PC-9 (cell line): ENCODE measurements at regions not wholly inside any gene's neighbourhood (a gene's known extent, or its start where the extent isn't known, plus 50 kb on each side); places are given as distances from the start of the nearest gene placed in this dataset.
A peak's percentile ranks its signal among the peaks of the same experiment; 100 is the strongest.
"Not testable (repeated sequence)": the region's sequence is repeated elsewhere in the genome, so short reads cannot be mapped to it uniquely, and the experiment has no call there.

Experiments
- BruUV-seq: library from RNA; stranded (reverse); fragments of 400-500 nt; replicated peaks from 2 replicates; lab custom pipeline; 2021; lab: Mats Ljungman, UMichigan
- CTCF ChIA-PET: fragments of 300-600 bp; sonication (Branson Sonifier 250); formaldehyde crosslinking; loops from one replicate; lab custom pipeline; 2022; ENCODE audit warnings: antibody characterized with exemption; lab: Charles Lee
- POLR2A ChIA-PET: fragments of 300-600 bp; sonication (Branson Sonifier 250); formaldehyde crosslinking; loops from one replicate; lab custom pipeline; 2022; ENCODE audit warnings: antibody characterized with exemption; ENCODE audit not compliant: unreplicated experiment; lab: Charles Lee
- DNase-seq, 2 experiments: peaks; one replicate each; pipeline versions ENCODE4 v3.0.0 to v3.0.0-alpha.2; 2015 to 2022; ENCODE audit warnings: mixed read lengths in 1 of 2
- H2AFZ ChIP-seq: fragments of 200-600 bp; sonication (generic); 2 replicates; pipeline ENCODE4 v1.8.1; 2017; ENCODE audit warnings: antibody characterized with exemption
- H3F3A ChIP-seq: fragments of 200-600 bp; sonication (generic); 2 replicates; pipeline ENCODE4 v1.8.1; 2017; ENCODE audit warnings: antibody characterized with exemption, mild to moderate bottlenecking, low read depth; ENCODE audit not compliant: insufficient read depth
- H3K27ac ChIP-seq: fragments of 200-600 bp; sonication (generic); 2 replicates; pipeline ENCODE4 v1.6.1; 2016; ENCODE audit warnings: mixed run types
- H3K27me3 ChIP-seq: fragments of 200-600 bp; sonication (generic); 2 replicates; pipeline ENCODE4 v1.6.1; 2016; ENCODE audit warnings: low read depth, mixed run types; ENCODE audit not compliant: insufficient read depth
- H3K36me3 ChIP-seq: fragments of 200-600 bp; sonication (generic); 2 replicates; pipeline ENCODE4 v1.6.1; 2016; ENCODE audit warnings: low read depth, mixed run types
- H3K4me1 ChIP-seq: fragments of 200-600 bp; sonication (generic); replicated peaks from 2 replicates; pipeline ENCODE4 v1.6.1; 2016; ENCODE audit warnings: mixed run types; ENCODE audit not compliant: insufficient read depth
- H3K4me2 ChIP-seq: fragments of 200-600 bp; sonication (generic); 2 replicates; pipeline ENCODE4 v1.6.1; 2017; ENCODE audit warnings: mixed run types
- H3K4me3 ChIP-seq: fragments of 200-600 bp; sonication (generic); 2 replicates; pipeline ENCODE4 v1.6.1; 2016; ENCODE audit warnings: mixed run types
- H3K79me2 ChIP-seq: fragments of 200-600 bp; sonication (generic); 2 replicates; pipeline ENCODE4 v1.6.1; 2017; ENCODE audit warnings: low read depth, mixed run types
- H3K9me2 ChIP-seq: fragments of 200-600 bp; sonication (generic); 2 replicates; pipeline ENCODE4 v1.8.1; 2017; ENCODE audit warnings: mild to moderate bottlenecking; ENCODE audit not compliant: insufficient read depth
- H3K9me3 ChIP-seq: fragments of 200-600 bp; sonication (generic); 2 replicates; pipeline ENCODE4 v1.8.1; 2016; ENCODE audit warnings: low read depth; ENCODE audit not compliant: insufficient read depth
- H4K20me1 ChIP-seq: fragments of 200-600 bp; sonication (generic); 2 replicates; pipeline ENCODE4 v1.8.1; 2017; ENCODE audit not compliant: insufficient read depth
- EZH2 ChIP-seq: fragments of 200-600 bp; sonication (generic); IDR thresholded peaks from 2 replicates; pipeline ENCODE4 v1.8.0; 2017; ENCODE audit warnings: antibody characterized with exemption, low read depth
- intact Hi-C: fragments of 100-400 bp; cut with micrococcal nuclease; formaldehyde crosslinking; loops from one replicate; pipeline ENCODE4 v1.10.0; 2022; ENCODE audit not compliant: unreplicated experiment
- TF ChIP-seq, protein P1 (sequence below): fragments of 200-600 bp; sonication (generic); conservative IDR thresholded peaks from 2 replicates; pipeline ENCODE4 v1.6.1; 2017; ENCODE audit warnings: mixed run types, antibody characterized with exemption, mild to moderate bottlenecking, moderate library complexity

DNA sequence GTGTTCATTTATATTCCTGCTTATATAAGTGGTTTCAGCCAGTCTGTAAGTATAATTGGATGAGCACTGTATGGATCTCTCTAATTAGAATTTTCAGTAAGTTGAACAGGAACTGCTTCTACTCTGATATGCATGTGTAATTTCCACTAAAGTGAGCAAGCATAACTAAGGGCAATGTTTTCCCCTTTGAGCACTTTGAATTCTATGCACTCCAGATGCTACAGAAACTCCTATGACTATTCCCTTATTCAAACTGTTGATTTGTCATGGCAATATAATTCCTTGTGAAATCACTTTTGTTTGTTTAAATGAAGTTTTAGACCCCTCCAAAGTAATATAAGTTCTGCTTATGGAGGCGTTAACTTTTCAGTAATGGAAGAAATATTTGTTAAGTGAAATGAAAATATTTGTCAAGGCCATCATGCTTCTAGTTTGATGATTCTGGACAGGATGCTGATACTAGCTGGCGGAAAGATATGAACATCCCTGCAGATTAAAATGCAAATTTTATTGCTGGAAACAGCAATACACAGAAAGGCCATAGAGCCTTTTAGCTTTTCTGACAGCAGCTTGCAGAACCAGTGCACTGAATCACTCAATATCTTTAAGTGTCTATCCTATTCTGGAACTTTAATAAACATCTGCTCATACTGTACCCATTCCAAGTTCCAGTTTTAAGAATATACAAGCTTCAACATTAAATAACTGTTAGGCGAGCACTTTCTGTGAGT lies 1460.8 kb downstream of the RAPGEF2 start:
- Histone ChIP-seq H4K20me1 (no peaks in the 10 kb centered on the region), H3F3A (no peaks in the 10 kb centered on the region), H3K27ac (no peak overlapping the region), H3K9me2 (no peaks in the 10 kb centered on the region), H3K4me2 (no peak overlapping the region), H2AFZ (no peak overlapping the region), H3K36me3 (no peaks in the 10 kb centered on the region), H3K79me2 (no peaks in the 10 kb centered on the region), H3K4me1 (no peaks in the 10 kb centered on the region), H3K9me3 (no peaks in the 10 kb centered on the region), H3K27me3 (no peaks in the 10 kb centered on the region), H3K4me3 (no peak overlapping the region)
- TF ChIP-seq EZH2 = no peak
- TF ChIP-seq, protein P1, sequence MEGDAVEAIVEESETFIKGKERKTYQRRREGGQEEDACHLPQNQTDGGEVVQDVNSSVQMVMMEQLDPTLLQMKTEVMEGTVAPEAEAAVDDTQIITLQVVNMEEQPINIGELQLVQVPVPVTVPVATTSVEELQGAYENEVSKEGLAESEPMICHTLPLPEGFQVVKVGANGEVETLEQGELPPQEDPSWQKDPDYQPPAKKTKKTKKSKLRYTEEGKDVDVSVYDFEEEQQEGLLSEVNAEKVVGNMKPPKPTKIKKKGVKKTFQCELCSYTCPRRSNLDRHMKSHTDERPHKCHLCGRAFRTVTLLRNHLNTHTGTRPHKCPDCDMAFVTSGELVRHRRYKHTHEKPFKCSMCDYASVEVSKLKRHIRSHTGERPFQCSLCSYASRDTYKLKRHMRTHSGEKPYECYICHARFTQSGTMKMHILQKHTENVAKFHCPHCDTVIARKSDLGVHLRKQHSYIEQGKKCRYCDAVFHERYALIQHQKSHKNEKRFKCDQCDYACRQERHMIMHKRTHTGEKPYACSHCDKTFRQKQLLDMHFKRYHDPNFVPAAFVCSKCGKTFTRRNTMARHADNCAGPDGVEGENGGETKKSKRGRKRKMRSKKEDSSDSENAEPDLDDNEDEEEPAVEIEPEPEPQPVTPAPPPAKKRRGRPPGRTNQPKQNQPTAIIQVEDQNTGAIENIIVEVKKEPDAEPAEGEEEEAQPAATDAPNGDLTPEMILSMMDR = no peak
- ChIA-PET CTCF (no interaction called here), POLR2A (no interaction called here)
- DNase-seq = no peak
- intact Hi-C loops = no loop called here
- BruUV-seq = no TSS peak

DNA sequence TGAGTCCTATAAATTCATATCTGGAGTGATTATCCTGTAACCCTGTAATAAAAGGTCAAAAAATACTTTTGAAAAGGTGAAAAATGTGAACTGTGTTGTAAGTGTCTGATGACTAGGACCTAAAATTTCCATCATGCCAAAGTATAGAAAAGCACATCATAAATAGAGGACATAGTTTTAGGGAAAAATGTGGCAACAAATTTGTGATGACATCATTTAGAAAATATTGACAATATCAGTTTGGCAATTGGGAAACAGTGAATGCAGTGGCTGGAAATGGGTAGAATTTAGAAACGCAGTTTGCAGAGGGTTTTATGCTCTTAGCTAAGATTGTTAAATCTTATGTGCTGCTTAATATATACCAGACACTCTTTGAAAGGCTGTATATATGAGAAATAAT lies 1464.8 kb downstream of the RAPGEF2 start:
- H3K9me2 ChIP-seq = no peaks in the 10 kb centered on the region
- CTCF ChIA-PET = no interaction called here

DNA sequence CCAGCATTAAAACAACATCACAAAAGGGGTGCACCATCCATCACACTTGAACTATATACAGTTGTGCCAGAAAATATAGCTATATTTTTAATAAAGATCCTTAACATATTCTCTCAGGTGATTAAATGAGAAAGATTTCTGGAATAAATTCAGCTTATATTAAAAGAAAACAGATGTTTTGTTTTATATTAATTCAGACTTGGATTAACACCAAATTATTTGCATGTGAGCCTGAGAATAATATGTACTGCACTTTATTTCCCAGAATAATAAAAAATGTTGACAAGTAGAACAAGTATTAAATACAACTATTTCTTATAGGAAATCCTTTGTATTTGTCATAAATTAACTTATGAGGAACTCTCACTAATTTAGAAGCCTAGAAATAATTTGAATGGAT lies 1467.4 kb downstream of the RAPGEF2 start:
- Histone ChIP-seq H3K9me2 (no peaks in the 10 kb centered on the region), H2AFZ (no peak overlapping the region), H3K36me3 (no peaks in the 10 kb centered on the region), H3K79me2 (no peaks in the 10 kb centered on the region), H3K27me3 (no peaks in the 10 kb centered on the region), H3F3A (no peaks in the 10 kb centered on the region), H3K4me1 (no peaks in the 10 kb centered on the region), H3K27ac (no peak overlapping the region), H3K4me2 (no peak overlapping the region), H3K4me3 (no peak overlapping the region), H3K9me3 (no peaks in the 10 kb centered on the region), H4K20me1 (no peaks in the 10 kb centered on the region)
- no peak for DNase-seq
- no TSS peak for BruUV-seq
- ChIA-PET CTCF (no interaction called here), POLR2A (interaction anchor here (0.6 kb wide), 1 partner anchor 1902 kb away, joined by 14 read pairs; no protein-coding TSS in a partner anchor)
- intact Hi-C loops = no loop called here
- TF ChIP-seq, protein P1 = no peak
- TF ChIP-seq EZH2 = no peak

More for the DNA sequence above, 1464.8 kb downstream of the RAPGEF2 start:
- no peaks in the 10 kb centered on the region for H3K4me1 ChIP-seq
- H3K36me3 ChIP-seq = no peaks in the 10 kb centered on the region
- no peaks in the 10 kb centered on the region for H3K27me3 ChIP-seq
- H2AFZ ChIP-seq = no peak overlapping the region
- BruUV-seq = no TSS peak
- intact Hi-C loops = no loop called here
- H4K20me1 ChIP-seq = no peaks in the 10 kb centered on the region
- TF ChIP-seq, protein P1 = no peak
- TF ChIP-seq EZH2 = no peak
- no peak overlapping the region for H3K27ac ChIP-seq
- POLR2A ChIA-PET = no interaction called here
- H3K79me2 ChIP-seq = no peaks in the 10 kb centered on the region
- no peaks in the 10 kb centered on the region for H3K9me3 ChIP-seq
- H3K4me3 ChIP-seq = no peak overlapping the region
- no peaks in the 10 kb centered on the region for H3F3A ChIP-seq
- no peak for DNase-seq
- no peak overlapping the region for H3K4me2 ChIP-seq

DNA sequence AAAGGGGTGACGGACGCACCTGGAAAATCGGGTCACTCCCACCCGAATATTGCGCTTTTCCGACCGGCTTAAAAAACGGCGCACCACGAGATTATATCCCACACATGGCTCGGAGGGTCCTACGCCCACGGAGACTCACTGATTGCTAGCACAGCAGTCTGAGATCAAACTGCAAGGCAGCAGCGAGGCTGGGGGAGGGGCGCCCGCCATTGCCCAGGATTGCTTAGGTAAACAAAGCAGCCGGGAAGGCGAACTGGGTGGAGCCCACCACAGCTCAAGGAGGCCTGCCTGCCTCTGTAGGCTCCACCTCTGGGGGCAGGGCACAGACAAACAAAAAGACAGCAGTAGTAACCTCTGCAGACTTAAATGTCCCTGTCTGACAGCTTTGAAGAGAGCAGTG lies 1471.4 kb downstream of the RAPGEF2 start:
- POLR2A ChIA-PET, CTCF ChIA-PET, H3K27ac ChIP-seq, H3K4me1 ChIP-seq, H3K27me3 ChIP-seq, BruUV-seq, H3F3A ChIP-seq, H3K79me2 ChIP-seq, H3K36me3 ChIP-seq, intact Hi-C loops, H3K4me3 ChIP-seq, H3K9me2 ChIP-seq, H2AFZ ChIP-seq, H3K9me3 ChIP-seq, H3K4me2 ChIP-seq, H4K20me1 ChIP-seq: not testable (repeated sequence)
- DNase-seq = peak in 1 of 2 experiments; percentile 6
